Keratinocyte (primary cell): ENCODE measurements at regions not wholly inside any gene's neighbourhood (a gene's known extent, or its start where the extent isn't known, plus 50 kb on each side); places are given as distances from the start of the nearest gene placed in this dataset.

Experiments used
- CTCF ChIP-seq, 3 experiments: IDR thresholded peaks in 1 of 3; conservative IDR thresholded peaks in 1 of 3; optimal IDR thresholded peaks in 1 of 3; 2 replicates in 2 of 3; 3 replicates in 1 of 3; pipeline versions ENCODE3 to v1.5.1; 2011; ENCODE audit warnings: low read length in 3 of 3, mild to moderate bottlenecking in 3 of 3, moderate library complexity in 2 of 3, control low read depth in 1 of 3, inconsistent platforms in 1 of 3; ENCODE audit not compliant: insufficient read depth in 2 of 3; ENCODE audit errors: extremely low read depth in 1 of 3
- EZH2 ChIP-seq: IDR thresholded peaks from one replicate; pipeline ENCODE4 v1.6.1; 2012; ENCODE audit warnings: inconsistent platforms, mild to moderate bottlenecking, low read length, moderate library complexity

GRCh38 chr1:4515727-4516289 lies 138.6 kb upstream of the AJAP1 start:
- TF ChIP-seq CTCF (optimal IDR thresholded peaks at IDR 0.05 in 1 of 3, IDR thresholded peaks at IDR 0.05 in 1 of 3, conservative IDR thresholded peaks at IDR 0.05 in 1 of 3; ENCODE audit: extremely low read depth in 1 of 3, insufficient read depth in 2 of 3, low read length in 3 of 3) (no peak), EZH2 (no peak)
